GM19372 (cell line): ENCODE measurements at regions not wholly inside any gene's neighbourhood (a gene's known extent, or its start where the extent isn't known, plus 50 kb on each side); places are given as distances from the start of the nearest gene placed in this dataset.

Source experiments
- ATAC-seq: cut with Tn5 transposase; IDR thresholded peaks from one replicate; pipeline ENCODE4 v1.9.1; 2021; ENCODE audit warnings: mild to moderate bottlenecking, low read depth, moderate library complexity; ENCODE audit not compliant: unreplicated experiment

GRCh38 chr7:19242246-19242645 lies 97.0 kb upstream of the FERD3L start:
- ATAC-seq: no peak

- ATAC-seq: no peak
Measured at GRCh38 chr7:19239951-19240350, 94.7 kb upstream of the FERD3L start.

- ATAC-seq: no peak
Measured at GRCh38 chr7:19235680-19236079, 90.5 kb upstream of the FERD3L start.

GRCh38 chr7:19224951-19225350 lies 79.7 kb upstream of the FERD3L start:
- ATAC-seq: no peak

- ATAC-seq: no peak
Measured at GRCh38 chr7:19215412-19215811, 70.2 kb upstream of the FERD3L start.

GRCh38 chr7:19213746-19214145 lies 68.5 kb upstream of the FERD3L start:
- ATAC-seq: no peak

- no peak for ATAC-seq
Measured at GRCh38 chr7:19210893-19211413, 65.7 kb upstream of the FERD3L start.

GRCh38 chr7:19209166-19209696 lies 64.0 kb upstream of the FERD3L start:
- no peak for ATAC-seq

GRCh38 chr7:19206721-19207120 lies 61.5 kb upstream of the FERD3L start:
- ATAC-seq: no peak

GRCh38 chr7:19203686-19204085 lies 58.5 kb upstream of the FERD3L start:
- no peak for ATAC-seq

GRCh38 chr7:19202599-19202998 lies 57.4 kb upstream of the FERD3L start:
- ATAC-seq: no peak
